ENCODE measurements at regions not wholly inside any gene's neighbourhood (a gene's known extent, or its start where the extent isn't known, plus 50 kb on each side); places are given as distances from the start of the nearest gene placed in this dataset.

GRCh38 chr18:72041313-72042032 lies 502.7 kb downstream of the CBLN2 start:
- POLR2A ChIA-PET (ENCODE audit: low non-redundant PET) = no interaction called here

GRCh38 chr18:72013427-72013850 lies 530.7 kb downstream of the CBLN2 start:
- ChIA-PET CTCF (no interaction called here), POLR2A (ENCODE audit: low non-redundant PET) (no interaction called here)
- no peak for DNase-seq (ENCODE audit: low spot score)
- TF ChIP-seq CTCF (conservative IDR thresholded peaks at IDR 0.05; ENCODE audit: low read depth) = no peak
- no peak overlapping the region for H3K27ac ChIP-seq

More at GRCh38 chr18:72041313-72042032, 502.7 kb downstream of the CBLN2 start:
- no peak for TF ChIP-seq CTCF (conservative IDR thresholded peaks at IDR 0.05; ENCODE audit: low read depth)
- H3K27ac ChIP-seq = no peak overlapping the region
- no peak for DNase-seq (ENCODE audit: low spot score)
- CTCF ChIA-PET = interaction anchor here (0.6 kb wide), 1 partner anchor 1222 kb away, joined by 4 read pairs; no protein-coding TSS in a partner anchor

GRCh38 chr18:71998547-71999097 lies 545.5 kb downstream of the CBLN2 start:
- POLR2A ChIA-PET (ENCODE audit: low non-redundant PET) = no interaction called here
- no peak for DNase-seq (ENCODE audit: low spot score)
- no peak overlapping the region for H3K27ac ChIP-seq
- CTCF ChIA-PET = no interaction called here
- no peak for TF ChIP-seq CTCF (conservative IDR thresholded peaks at IDR 0.05; ENCODE audit: low read depth)

GRCh38 chr18:71995904-71996465 lies 548.2 kb downstream of the CBLN2 start:
- no peak for DNase-seq (ENCODE audit: low spot score)
- CTCF ChIA-PET = no interaction called here
- H3K27ac ChIP-seq = no peak overlapping the region
- TF ChIP-seq CTCF (conservative IDR thresholded peaks at IDR 0.05; ENCODE audit: low read depth) = no peak
- POLR2A ChIA-PET (ENCODE audit: low non-redundant PET) = no interaction called here

- POLR2A ChIA-PET (ENCODE audit: low non-redundant PET) = no interaction called here
- H3K27ac ChIP-seq = no peak overlapping the region
- CTCF ChIA-PET = no interaction called here
- no peak for TF ChIP-seq CTCF (conservative IDR thresholded peaks at IDR 0.05; ENCODE audit: low read depth)
- DNase-seq (ENCODE audit: low spot score) = no peak
Observed at GRCh38 chr18:71994273-71994672, 549.9 kb downstream of the CBLN2 start.

- no peak for DNase-seq (ENCODE audit: low spot score)
- ChIA-PET POLR2A (ENCODE audit: low non-redundant PET) (no interaction called here), CTCF (no interaction called here)
- H3K27ac ChIP-seq = no peak overlapping the region
- TF ChIP-seq CTCF (conservative IDR thresholded peaks at IDR 0.05; ENCODE audit: low read depth) = no peak
Observed at GRCh38 chr18:71989616-71990015, 554.5 kb downstream of the CBLN2 start.
